ENCODE measurements at regions not wholly inside any gene's neighbourhood (a gene's known extent, or its start where the extent isn't known, plus 50 kb on each side); places are given as distances from the start of the nearest gene placed in this dataset.
A peak's percentile ranks its signal among the peaks of the same experiment; 100 is the strongest.

DNA sequence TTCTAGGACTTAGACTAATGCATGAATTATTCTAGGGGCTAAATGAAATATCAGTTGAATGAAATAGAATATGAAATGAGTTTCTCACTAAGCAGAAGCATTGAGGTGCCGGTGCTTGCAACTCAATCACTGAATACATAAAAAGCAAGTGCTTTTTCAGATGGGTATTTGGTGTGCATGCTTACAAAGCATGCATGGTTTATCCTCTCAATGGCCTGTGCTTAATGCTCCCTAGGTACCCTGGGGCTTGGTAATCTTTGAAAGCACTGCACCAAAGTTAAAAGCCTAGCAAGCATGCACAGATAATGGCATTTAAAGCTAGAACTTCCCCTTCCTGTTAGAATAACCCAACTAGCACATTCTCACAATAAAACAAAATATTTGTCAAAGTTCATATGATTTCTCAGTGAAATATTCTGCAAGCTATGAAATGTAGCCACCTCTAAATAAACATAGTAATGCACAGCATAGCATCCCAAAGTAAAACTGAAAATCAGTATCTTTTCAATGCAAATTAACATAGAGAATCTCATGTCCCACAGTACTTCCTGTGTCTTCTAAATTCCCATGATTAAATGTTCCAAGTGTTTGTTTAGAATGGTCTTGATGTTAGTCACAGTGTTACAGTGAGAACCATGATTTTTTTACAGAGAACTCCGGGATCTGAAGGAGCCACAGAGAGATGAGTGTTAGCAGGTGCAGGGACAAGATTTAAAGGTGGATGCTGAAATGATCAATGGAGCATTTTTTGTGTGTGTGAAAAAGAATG lies 143.4 kb upstream of the CDH6 start:
- DNase-seq (ENCODE audit: low read depth in 4 of 4, low spot score in 2 of 4) = no peak

DNA sequence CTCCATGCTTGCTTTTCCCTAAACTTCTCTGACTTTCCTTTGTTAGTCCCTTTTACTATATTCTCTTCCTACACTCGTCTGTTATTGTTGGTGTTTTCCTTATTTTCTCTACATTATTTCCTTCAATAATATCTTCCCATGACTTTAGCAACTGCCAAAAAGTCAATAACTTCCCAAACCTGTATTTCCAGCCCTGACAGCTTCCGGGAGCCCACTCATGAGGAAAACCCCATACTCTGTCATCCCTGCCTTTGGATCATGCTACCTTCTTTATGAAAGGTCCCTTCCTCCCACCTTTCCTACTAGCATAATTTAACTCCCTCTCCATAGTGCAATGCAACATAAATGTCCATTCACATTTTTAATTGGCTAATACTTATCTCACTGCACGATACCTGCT lies 144.0 kb upstream of the CDH6 start:
- DNase-seq (ENCODE audit: low read depth in 4 of 4, low spot score in 2 of 4) = no peak

- DNase-seq (ENCODE audit: low read depth in 4 of 4, low spot score in 2 of 4) = no peak
Measured at GRCh38 chr5:31048282-31049270, 144.9 kb upstream of the CDH6 start.

DNA sequence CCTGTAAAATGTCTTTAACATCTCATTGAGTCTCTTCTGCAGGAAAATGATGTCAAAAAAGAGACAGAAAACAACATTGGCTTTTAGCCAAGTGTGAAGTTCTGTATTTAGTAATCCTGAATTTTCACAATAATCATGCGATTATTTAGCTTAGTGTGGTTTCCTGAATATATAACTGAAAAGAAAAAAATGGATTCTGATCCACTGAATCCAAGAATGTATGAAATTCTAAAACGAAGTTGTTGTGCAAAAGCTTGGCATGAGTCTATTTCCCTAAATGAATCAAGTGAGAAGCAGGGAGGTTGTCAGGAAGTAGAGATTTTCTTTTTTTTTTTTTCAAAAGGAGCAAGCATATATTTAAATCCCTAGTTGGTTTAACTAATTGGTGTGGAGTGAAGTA lies 145.9 kb upstream of the CDH6 start:
- no peak for DNase-seq (ENCODE audit: low read depth in 4 of 4, low spot score in 2 of 4)

DNA sequence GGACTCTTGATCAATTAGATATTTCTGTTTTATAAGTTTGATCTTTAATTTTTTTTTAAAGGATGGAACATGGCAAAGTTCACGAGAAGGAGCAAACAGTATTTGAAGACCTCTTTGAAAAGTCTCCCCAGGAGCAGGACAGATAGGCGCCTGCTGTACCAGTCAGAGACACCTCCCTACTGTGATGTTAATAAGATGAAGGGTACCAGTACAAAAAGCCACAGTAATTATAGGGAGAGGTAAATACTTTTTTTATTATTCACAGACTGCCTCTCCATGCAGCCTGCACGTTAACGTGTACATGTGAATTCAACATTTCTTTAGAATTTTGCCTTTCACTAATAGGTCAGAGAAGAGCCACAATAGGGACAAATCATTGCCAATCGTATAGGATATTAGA lies 146.5 kb upstream of the CDH6 start:
- DNase-seq (ENCODE audit: low read depth in 4 of 4, low spot score in 2 of 4) = no peak

- DNase-seq (ENCODE audit: low read depth in 4 of 4, low spot score in 2 of 4) = no peak
Measured at GRCh38 chr5:31036411-31036810, 157.1 kb upstream of the CDH6 start.

- no peak for DNase-seq (ENCODE audit: low read depth in 4 of 4, low spot score in 2 of 4)
Measured at GRCh38 chr5:31033295-31033694, 160.2 kb upstream of the CDH6 start.

GRCh38 chr5:31029925-31030324 lies 163.6 kb upstream of the CDH6 start:
- DNase-seq (ENCODE audit: low read depth in 4 of 4, low spot score in 2 of 4) = no peak

DNA sequence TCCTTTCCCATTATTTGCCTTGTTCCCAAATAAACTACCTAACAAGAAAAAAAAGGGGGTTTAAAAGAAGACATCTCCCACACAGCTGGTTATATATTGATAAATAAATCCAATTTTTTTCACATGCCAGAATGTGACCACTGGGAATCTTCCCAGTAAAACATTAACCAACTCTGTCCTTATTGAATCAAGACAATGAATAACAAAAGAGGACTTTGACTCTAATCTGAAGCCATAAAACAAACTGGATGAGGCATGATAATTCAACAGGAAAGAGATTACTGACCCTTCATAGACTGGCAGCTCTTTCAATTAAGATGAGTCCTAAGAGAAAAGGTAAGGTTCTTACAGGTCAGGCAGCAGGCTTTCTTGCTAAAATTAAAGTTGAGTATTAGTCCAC lies 165.8 kb upstream of the CDH6 start:
- DNase-seq (ENCODE audit: low read depth in 4 of 4, low spot score in 2 of 4) = peak in 1 of 4 donors; percentile 17

DNA sequence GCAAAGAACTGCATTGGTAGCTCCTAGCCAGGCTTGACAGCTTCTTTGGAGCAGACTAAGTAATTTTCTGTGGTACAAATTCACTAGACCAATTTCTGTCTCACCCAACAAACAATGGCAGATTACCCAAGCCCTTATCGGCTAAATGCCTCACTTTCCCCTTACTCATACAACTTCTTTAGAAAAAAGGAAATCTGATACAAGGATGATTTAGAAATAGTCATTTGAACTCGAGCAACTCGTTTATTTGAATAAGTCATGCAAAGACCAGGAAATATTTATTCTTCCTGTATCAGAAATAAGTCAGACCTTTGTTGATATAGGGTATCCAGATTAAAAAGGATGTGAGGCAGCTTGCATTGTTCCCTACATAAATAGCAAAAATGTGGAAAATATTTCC lies 170.4 kb upstream of the CDH6 start:
- DNase-seq (ENCODE audit: low read depth in 4 of 4, low spot score in 2 of 4) = no peak

GRCh38 chr5:31021181-31021624 lies 172.3 kb upstream of the CDH6 start:
- no peak for DNase-seq (ENCODE audit: low read depth in 4 of 4, low spot score in 2 of 4)

DNA sequence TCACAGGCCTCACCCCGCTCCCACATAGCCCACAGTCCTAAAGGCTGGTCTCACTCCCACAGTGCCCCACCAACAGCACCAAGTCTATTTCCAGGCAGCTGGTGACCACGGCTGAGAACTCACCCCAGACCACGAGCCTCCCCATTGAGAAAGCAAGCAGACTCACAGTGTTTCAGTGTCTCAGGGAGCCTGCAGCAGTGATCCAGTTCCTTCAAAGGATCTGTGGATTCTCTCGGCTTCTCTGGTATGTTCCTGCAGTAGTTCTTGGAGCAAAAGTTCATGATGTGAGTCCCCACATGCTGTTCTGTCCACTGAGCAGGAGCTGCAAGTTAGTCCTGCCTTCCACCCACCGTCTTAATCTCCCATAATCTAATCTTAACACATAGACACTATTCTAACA lies 185.3 kb upstream of the CDH6 start:
- DNase-seq (ENCODE audit: low read depth in 4 of 4, low spot score in 2 of 4) = no peak

- no peak for DNase-seq (ENCODE audit: low read depth in 4 of 4, low spot score in 2 of 4)
Measured at GRCh38 chr5:31007672-31008071, 185.8 kb upstream of the CDH6 start.

- DNase-seq (ENCODE audit: low read depth in 4 of 4, low spot score in 2 of 4) = no peak
Measured at GRCh38 chr5:31000287-31000686, 193.2 kb upstream of the CDH6 start.

GRCh38 chr5:30997681-30998080 lies 195.8 kb upstream of the CDH6 start:
- DNase-seq (ENCODE audit: low read depth in 4 of 4, low spot score in 2 of 4) = no peak

- no peak for DNase-seq (ENCODE audit: low read depth in 4 of 4, low spot score in 2 of 4)
Measured at GRCh38 chr5:30994902-30995301, 198.6 kb upstream of the CDH6 start.

DNA sequence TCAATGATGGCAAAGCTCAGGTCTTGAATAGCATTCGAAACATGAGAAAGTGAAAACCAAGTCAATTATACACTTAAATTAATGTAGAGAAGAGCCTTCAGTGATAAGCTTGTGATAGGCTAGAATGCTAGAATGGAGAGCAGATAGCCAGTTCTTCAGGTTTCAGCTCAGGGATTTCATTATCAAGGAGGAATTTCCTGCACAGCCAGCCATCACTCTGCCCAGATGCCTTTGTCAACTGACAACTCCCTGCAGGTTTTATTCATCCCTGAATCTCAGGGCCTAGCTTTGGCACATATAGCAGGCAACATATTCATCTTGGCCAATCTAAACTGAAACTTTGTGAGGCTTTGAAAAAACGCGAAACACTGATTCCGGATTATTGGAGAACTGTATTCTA lies 199.3 kb upstream of the CDH6 start:
- DNase-seq (ENCODE audit: low read depth in 4 of 4, low spot score in 2 of 4) = no peak

DNA sequence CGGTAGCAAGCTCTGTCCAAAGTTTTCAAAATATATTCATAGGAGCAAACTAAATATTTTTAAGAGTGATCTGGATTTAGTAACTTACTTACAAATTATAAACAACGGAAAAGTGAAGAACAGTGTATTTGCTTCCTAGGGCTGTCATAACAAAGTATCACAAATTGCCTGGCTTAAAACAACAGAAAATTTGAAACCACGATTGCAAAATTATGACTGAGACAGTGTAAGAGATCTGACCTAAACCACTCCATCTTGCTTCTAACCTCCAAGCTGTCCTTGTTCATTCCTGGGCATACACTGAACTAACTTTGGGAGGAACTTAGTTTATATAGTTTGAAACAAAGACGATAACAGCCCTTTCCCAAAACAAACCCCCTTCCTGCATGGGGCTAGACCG lies 202.0 kb upstream of the CDH6 start:
- no peak for DNase-seq (ENCODE audit: low read depth in 4 of 4, low spot score in 2 of 4)

DNA sequence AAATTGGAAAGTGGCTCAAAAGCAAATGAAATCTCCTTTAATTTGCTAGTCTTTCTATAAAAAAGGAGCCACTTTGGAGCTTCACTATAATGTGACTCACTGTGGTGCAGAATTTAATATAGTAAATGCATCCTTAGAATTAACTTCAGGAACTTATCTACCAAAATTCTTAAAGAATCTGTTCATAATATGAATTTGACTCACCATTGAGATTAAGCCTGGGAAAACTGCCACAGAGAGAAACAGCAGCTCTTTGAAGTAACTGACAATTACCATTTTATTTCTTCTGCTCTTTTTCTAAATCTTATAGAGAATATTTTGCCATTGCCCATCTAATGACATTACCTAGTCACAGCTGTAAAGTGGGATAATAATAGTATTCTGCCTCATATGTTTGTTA lies 211.9 kb upstream of the CDH6 start:
- no peak for DNase-seq (ENCODE audit: low read depth in 4 of 4, low spot score in 2 of 4)

GRCh38 chr5:30968971-30969370 lies 224.5 kb upstream of the CDH6 start:
- no peak for DNase-seq (ENCODE audit: low read depth in 4 of 4, low spot score in 2 of 4)

DNA sequence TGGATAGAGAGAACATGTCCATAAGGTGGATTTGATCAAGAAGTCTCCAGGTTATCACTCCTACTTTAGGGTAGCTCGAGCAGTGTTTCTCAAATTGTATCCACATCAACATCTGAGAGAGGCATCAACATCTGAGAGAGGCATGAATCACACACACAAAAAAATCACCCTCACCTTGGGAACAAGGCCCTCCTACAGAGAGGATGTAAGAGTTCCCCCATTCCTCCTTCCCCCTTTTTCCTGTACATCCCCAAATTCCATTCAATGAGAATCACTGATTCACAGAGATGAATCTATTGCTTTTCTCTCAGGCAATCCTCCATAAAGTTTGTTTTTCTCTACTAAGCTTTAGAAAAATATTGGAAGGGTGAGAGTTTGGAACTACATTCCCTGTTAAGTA lies 233.4 kb upstream of the CDH6 start:
- no peak for DNase-seq (ENCODE audit: low read depth in 4 of 4, low spot score in 2 of 4)

GRCh38 chr5:30959238-30959637 lies 234.2 kb upstream of the CDH6 start:
- no peak for DNase-seq (ENCODE audit: low read depth in 4 of 4, low spot score in 2 of 4)

Measured in left renal cortex interstitium (tissue), 4 donors.